GM23248 (cell line): ENCODE measurements at regions not wholly inside any gene's neighbourhood (a gene's known extent, or its start where the extent isn't known, plus 50 kb on each side); places are given as distances from the start of the nearest gene placed in this dataset.

Source experiments
- EZH2 ChIP-seq: fragments of 200-600 bp; sonication (generic); IDR thresholded peaks from 2 replicates; pipeline ENCODE4 v1.6.1; 2018; ENCODE audit warnings: antibody characterized with exemption, mild to moderate bottlenecking; ENCODE audit not compliant: insufficient read depth, poor library complexity, severe bottlenecking
- EZH2phosphoT487 ChIP-seq: fragments of 200-600 bp; sonication (generic); IDR thresholded peaks from 2 replicates; pipeline ENCODE4 v1.6.1; 2018; ENCODE audit warnings: antibody characterized with exemption, moderate library complexity, mild to moderate bottlenecking, low read depth; ENCODE audit not compliant: insufficient read depth

GRCh38 chr4:180084561-180084960 is 2158.6 kb upstream of the TENM3 start:
- no peak for TF ChIP-seq EZH2
- TF ChIP-seq EZH2phosphoT487, result no peak
